GM12891 (cell line): ENCODE measurements at regions not wholly inside any gene's neighbourhood (a gene's known extent, or its start where the extent isn't known, plus 50 kb on each side); places are given as distances from the start of the nearest gene placed in this dataset.
A peak's percentile ranks its signal among the peaks of the same experiment; 100 is the strongest.

Experiments
- DNase-seq: peaks from one replicate; pipeline ENCODE4 v3.0.0; 2011; ENCODE audit warnings: low spot score; ENCODE audit not compliant: insufficient read length
- FAIRE-seq: peaks from 2 replicates; lab custom pipeline; 2011; peaks lifted over from hg19 to GRCh38; lab: Jason Lieb, UNC
- PAX5 ChIP-seq: IDR thresholded peaks from 2 replicates; pipeline ENCODE4 v1.6.1; 2011; ENCODE audit warnings: low read length, moderate library complexity, mild to moderate bottlenecking; ENCODE audit not compliant: insufficient read depth, severe bottlenecking
- POLR2A ChIP-seq: IDR thresholded peaks from 2 replicates; pipeline ENCODE4 v1.6.1; 2011; ENCODE audit warnings: low read depth, low read length, control low read depth
- POLR2AphosphoS5 ChIP-seq: IDR thresholded peaks from 2 replicates; pipeline ENCODE4 v1.6.1; 2011; ENCODE audit warnings: low read depth, low read length, control low read depth
- POU2F2 ChIP-seq: IDR thresholded peaks from 2 replicates; pipeline ENCODE4 v1.6.1; 2011; ENCODE audit warnings: low read depth, mild to moderate bottlenecking, control low read depth, low read length, moderate library complexity
- SPI1 ChIP-seq: IDR thresholded peaks from 2 replicates; pipeline ENCODE4 v1.6.1; 2011; ENCODE audit warnings: low read depth, low read length, control low read depth
- TAF1 ChIP-seq: IDR thresholded peaks from 2 replicates; pipeline ENCODE4 v1.6.1; 2011; ENCODE audit warnings: low read depth, low read length, control low read depth

GRCh38 chr6:163695414-163695864 is 280.9 kb downstream of the QKI start:
- DNase-seq: no peak
- TF ChIP-seq PAX5 (no peak), TAF1 (no peak), SPI1 (no peak), POU2F2 (no peak), POLR2A (no peak), POLR2AphosphoS5 (no peak)
- peak; percentile 87 for FAIRE-seq

DNA sequence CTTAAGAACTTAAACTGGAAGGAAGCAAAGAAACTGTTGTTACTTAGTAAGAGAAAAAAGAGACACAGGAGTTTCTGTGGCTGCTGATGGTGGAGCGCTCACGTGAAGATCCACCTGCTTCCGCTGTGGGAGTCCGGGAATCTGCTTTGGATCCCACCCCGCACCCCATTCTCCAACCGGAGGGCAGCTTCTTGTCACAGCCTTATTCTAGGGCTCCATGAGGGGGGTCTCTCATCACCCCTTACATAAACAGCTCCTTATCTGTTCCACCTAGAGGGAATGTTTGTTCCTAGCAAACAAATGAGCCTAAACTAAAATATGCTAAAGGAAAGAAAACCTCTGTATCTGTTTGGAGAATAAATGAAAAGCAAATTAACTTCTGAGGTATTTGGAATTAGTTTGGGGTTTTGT is 280.5 kb downstream of the QKI start:
- DNase-seq (no peak), FAIRE-seq (no peak)
- TF ChIP-seq SPI1: no peak

DNA sequence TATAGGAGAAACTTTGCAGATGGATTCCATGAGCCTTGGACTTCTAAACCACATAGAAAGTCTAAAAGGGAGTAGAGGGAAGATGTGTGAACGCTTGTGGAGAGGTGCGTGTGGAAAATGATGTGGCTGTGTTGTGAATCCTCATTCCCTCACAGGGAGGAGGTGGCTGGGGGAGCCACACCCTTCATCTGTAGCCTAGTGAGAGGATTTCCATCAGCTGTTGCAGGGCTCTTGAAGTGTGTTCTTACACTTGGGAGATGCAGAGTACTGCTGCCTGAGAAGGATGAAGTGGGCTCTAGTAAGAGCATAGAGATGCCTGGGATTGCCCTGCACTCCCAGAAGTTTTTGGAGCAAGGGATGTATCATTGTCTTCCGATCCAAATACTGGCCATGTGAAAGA is 279.6 kb downstream of the QKI start:
- no peak for TF ChIP-seq PAX5
- TF ChIP-seq POLR2A: no peak
- no peak for FAIRE-seq
- no peak for DNase-seq

DNA sequence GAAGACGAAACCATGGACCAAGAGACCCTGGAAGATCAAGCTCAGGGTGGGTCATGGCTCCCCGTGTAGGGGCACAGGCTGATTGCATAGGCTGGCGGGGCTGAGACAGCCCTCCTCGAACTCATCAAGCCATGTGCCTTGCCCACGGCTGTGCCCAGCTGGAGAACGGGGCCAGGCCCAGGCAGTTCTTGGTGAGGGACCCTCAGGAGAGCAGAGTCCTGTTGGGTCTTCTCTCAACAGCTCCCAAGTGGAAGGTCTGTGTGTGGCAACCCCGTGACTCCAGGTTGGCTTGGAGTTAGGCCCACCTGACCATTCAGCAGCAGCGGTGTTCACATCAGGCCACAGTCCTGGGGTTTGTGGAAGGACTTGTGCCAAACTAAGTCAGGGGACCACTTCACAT is 276.5 kb downstream of the QKI start:
- DNase-seq: no peak
- TF ChIP-seq POLR2A (no peak), TAF1 (no peak), POU2F2 (no peak), POLR2AphosphoS5 (no peak), SPI1 (no peak), PAX5 (no peak)
- FAIRE-seq: no peak

GRCh38 chr6:163688739-163689362 is 274.3 kb downstream of the QKI start:
- DNase-seq: no peak
- no peak for TF ChIP-seq POLR2A
- FAIRE-seq: no peak

GRCh38 chr6:163687075-163687474 is 272.6 kb downstream of the QKI start:
- DNase-seq: no peak
- FAIRE-seq: no peak
- TF ChIP-seq POLR2AphosphoS5 (no peak), POU2F2 (no peak), POLR2A (no peak), SPI1 (no peak), PAX5 (no peak), TAF1 (no peak)

GRCh38 chr6:163686301-163686700 is 271.8 kb downstream of the QKI start:
- TF ChIP-seq SPI1: no peak
- TF ChIP-seq TAF1: no peak
- TF ChIP-seq PAX5: no peak
- TF ChIP-seq POU2F2: no peak
- TF ChIP-seq POLR2A: no peak
- no peak for TF ChIP-seq POLR2AphosphoS5
- FAIRE-seq: no peak
- no peak for DNase-seq

DNA sequence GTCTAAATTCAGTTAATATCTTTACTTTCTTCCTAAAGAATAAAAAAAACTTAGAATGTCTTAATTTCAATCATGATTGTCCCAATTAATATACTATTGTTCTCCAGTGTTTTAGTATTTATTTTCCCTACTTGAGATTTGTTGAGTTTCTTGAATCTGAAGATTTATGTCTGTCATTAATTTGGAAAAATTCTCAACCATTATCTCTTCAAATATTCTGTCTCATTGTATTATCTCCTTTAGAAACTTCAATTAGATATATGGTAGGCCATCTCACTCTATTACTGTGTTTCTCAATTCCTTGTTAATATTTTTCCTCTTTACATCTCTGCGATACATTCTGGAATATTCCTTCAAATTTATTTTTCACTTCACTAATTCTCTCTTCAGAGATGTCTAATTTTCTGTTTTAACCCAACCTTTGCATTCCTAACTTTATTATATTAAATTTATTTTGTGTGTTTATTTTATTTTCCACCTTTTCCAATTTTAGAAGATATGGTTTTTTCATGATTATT is 268.6 kb downstream of the QKI start:
- no peak for FAIRE-seq
- no peak for DNase-seq

GRCh38 chr6:163679753-163680152 is 265.2 kb downstream of the QKI start:
- TF ChIP-seq POLR2AphosphoS5: no peak
- no peak for TF ChIP-seq POLR2A
- TF ChIP-seq SPI1: no peak
- TF ChIP-seq TAF1: no peak
- no peak for DNase-seq
- no peak for FAIRE-seq

More for the DNA sequence above, 268.6 kb downstream of the QKI start:
- TF ChIP-seq PAX5 (no peak), POLR2A (no peak), POU2F2 (no peak)

- FAIRE-seq: peak; percentile 28
- TF ChIP-seq TAF1 (no peak), POLR2AphosphoS5 (no peak), PAX5 (no peak)
- no peak for DNase-seq
Measured at GRCh38 chr6:163679012-163679660, 264.6 kb downstream of the QKI start.

DNA sequence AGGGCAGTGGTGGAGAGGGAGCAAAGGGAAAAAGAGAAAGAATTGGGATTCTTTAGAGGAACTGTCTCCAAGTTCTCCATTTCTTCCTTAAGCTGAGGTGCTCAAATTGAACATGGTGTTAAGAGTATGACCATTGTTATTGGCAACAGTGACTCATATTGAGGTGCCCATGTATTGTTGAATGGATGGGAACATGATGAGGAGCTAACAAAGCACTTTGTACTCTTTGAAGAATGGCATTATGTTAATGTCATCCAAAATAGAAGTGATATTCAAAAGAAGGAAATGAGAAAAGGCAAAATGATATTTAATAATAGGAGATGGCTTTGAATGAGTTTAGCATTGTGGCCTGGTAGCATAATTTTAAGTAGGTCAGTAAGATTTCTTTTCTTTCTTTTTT is 261.1 kb downstream of the QKI start:
- no peak for FAIRE-seq
- no peak for TF ChIP-seq SPI1
- TF ChIP-seq PAX5: no peak
- no peak for TF ChIP-seq TAF1
- no peak for TF ChIP-seq POLR2AphosphoS5
- TF ChIP-seq POLR2A: no peak
- no peak for TF ChIP-seq POU2F2
- no peak for DNase-seq
